GM21423 (cell line): ENCODE measurements at regions not wholly inside any gene's neighbourhood (a gene's known extent, or its start where the extent isn't known, plus 50 kb on each side); places are given as distances from the start of the nearest gene placed in this dataset.

ENCODE experiments used
- ATAC-seq: cut with Tn5 transposase; IDR thresholded peaks from one replicate; pipeline ENCODE4 v1.9.1; 2021; ENCODE audit warnings: mild to moderate bottlenecking, moderate library complexity; ENCODE audit not compliant: unreplicated experiment

DNA sequence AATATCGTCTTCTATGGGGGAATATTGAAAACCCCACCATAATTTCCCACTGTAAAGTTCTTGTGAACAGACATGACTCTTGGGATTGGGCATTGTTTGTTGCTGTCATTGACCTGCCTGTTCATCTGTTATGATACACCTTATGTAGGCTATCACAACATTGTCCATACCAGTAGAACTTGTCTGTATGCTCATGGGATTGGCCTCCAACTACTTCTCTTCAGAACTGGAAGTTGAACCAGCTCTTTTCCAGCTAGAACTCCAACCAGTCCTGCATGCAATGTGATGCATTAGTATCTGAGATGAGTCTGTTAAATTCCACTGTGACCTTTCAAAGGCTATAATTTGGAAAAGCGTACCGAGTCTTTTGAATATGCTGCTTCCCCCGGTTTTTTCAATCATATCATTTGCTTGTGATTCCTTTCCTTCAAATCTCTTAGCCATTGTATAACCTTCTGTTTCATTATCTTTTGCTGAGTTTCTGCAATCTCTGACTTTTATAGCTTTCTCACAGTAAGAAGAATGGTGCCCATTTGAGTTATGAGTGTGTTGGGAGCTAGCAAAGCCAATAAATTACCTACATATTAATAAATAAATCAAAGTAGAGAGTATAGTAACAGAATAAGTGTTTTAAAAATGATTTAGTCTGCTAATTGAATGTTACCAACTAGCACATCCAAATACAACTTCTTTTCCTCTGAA is 101.9 kb downstream of the PLK2 start:
- no peak for ATAC-seq

DNA sequence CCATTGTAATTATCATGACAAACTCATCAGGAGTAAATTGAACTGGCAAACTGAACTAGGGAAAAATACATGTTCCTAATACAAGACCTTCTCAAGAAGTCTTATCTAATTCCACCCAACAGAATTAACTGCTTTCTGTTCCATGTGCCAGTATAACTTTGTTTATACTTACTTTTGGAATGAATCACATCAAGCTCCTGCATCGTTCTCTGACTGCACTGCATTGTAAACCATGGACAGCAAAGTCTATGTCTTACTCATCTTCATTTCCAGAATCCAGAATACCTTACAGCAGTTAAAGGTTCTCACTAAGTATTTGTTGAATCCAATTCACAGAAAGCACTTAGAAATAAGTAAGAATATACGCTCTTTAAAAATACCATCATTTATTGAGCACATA is 102.8 kb downstream of the PLK2 start:
- ATAC-seq, result no peak

DNA sequence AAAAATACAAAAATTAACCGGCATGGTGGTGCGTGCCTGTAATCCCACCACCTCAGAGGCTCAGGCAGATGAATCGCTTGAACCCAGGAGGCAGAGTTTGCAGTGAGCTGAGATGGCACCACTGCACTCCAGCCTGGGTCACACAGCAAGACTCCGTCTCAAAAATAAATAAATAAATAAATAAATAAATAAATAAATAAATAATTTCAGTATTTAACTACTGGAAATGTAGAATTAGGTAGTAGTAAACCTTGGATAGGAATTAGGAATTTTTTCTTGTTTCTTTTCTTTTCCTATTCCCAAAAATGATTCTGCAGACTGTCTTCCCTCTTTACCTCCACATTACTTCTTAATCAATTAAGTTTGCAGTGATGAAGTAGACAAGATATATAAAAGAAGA is 103.2 kb downstream of the PLK2 start:
- ATAC-seq, result no peak

DNA sequence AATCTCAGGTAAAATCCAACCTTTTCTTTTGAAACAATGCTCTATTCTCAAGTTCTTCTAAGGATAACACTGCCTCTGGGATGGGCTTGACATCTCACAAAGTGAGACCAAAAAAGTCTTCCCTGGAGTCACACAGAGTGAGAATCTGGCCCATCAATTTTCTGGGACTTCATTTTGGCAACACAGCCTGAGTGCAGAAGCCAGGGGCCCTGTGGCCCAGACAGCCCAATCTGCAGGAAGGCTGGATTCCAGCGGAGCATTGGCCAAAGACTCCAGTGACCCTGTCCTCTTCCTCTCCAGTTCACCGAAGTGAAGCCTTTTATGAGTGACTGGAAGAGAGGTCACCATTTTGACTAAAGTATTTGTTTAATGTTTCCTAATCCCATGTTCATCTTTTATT is 105.1 kb downstream of the PLK2 start:
- no peak for ATAC-seq

DNA sequence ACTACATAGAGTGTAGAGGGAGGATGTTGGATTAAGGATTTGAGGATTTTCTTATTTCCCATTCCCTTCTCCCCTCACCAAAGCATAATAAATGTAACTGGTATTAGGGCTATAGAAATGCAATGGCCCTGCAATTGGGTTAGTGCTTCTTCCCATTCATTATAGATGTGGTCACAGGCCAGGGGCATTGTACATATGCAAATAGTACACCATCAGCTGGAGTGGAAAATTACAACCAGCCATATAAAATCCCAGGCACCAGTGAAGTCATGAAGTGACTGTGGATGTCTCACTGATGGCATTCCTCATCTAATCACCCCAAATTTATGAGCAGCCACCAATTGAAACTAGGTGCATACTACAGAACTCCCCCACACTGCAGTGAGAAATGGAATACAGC is 105.9 kb downstream of the PLK2 start:
- ATAC-seq, result no peak

DNA sequence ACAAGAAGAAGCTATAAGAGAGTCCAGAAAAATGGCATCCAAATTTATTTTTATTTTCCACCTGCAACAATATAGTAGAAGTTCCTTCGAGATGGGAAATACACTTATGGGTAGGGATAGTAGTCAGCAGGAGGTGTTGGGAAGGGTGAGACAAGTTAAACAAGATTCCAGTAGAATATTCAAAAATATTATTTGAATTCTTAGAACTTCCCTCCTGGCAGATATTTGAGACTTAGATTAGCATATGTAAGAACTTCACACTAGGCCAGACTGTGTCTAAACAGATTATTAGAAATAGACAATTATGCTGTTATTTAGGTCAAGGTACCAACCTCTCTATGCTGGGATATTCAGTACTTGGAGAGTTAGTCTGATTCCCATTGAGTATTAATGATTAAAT is 108.7 kb downstream of the PLK2 start:
- ATAC-seq, result no peak

DNA sequence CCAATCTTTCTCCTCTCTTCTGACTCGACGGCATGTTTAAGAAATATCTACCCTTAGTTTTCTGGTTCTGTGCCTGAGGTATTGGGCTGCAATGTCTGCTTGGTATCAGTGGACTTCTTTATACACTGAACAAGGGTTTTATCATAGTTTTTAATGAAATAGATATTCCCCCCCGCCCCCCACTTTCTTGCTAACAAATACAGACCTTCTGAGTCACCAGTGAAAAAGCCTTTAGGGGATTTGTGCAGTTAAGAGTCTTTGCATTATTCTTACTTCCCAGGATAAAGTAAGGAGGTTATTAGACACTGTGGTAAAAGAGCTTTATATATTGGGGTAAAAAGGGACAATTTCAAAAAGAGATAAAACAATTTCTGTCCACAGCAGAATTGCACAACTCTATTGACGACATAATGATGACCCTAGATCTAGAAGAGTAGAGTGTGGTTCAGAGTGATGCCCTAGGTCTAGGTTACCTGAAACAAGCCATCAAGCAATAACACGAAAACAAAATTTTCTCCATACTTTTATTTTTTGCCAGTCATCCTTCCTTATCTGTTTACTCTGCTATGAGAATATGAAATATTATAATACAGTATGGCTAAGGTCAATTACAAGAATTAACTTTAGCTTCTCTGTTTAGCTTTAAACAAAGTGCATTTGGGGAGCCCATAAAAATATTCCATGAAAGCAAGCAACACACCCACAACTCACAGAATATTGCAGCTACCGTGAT is 110.7 kb downstream of the PLK2 start:
- ATAC-seq, result no peak

DNA sequence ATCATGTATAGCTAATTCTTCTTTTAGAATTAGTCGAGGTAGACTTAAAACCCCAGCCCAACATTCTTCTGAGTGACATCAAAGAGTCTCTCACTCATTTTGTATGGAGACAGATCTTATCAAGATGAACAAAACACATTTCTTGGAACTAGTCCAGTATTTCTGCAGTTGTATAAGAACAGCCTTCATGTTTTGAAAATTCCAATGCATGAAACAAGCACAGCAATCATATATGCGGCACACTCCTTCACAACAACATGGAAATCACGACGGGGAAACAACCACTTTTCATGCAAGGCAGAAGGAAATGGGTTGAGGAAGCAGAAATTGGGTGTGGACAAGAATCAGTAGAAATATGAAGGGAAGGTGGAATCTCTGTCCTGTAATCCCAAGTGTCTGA is 113.8 kb downstream of the PLK2 start:
- no peak for ATAC-seq

DNA sequence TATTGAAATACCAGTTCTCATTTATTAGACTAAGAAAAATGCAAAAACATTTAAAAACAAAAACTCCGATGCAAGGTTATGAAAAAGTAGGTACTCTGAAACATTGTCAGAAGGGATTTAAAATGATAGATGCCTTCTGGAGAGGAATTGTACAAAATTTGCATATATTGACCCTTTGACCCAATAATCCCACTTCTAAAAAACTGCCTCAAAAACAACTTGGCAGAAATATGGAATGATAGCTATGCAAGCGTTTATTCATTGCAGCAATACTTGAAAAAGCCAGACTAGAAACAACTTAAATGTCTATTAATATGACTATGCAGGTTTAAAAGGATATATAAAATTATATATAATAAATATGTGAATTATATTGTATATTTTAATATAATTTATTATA is 118.4 kb downstream of the PLK2 start:
- no peak for ATAC-seq

DNA sequence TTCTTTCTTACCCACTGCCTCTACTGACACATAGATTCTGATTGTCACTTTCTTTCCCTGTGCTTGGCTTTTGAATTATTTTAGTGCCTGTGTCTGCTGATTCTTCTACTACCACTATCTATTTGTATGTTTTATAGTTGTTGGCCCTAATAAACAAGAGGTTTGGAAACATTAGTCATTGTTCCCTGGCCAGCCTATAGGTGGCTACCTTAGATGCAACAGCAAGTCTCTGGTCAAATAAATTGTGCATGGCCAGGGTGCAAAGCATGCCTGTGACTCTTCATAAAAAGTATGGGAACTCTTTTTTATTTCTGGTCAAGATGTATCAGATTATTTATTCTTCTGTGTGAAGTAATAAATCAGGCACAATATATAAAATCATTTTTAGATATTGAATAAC is 124.4 kb downstream of the PLK2 start:
- ATAC-seq, result no peak

DNA sequence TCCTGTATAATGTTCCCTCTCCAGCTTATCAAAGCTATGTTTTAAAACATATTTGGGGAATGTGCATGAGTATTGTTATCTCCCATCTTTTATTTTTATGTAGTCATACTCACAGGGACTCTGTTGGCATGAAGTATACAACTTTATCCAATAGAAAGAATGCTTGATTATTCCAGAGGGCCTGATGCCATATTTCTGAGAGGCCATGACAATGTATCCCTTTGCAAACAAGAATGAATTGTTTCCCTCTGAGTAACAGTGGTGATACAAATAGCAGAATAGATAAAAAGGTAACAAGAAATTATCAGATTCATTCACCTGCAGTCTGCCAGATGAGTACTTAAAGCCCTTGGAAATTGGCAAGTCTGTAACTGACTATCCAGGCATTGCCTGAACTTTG is 125.9 kb downstream of the PLK2 start:
- no peak for ATAC-seq

DNA sequence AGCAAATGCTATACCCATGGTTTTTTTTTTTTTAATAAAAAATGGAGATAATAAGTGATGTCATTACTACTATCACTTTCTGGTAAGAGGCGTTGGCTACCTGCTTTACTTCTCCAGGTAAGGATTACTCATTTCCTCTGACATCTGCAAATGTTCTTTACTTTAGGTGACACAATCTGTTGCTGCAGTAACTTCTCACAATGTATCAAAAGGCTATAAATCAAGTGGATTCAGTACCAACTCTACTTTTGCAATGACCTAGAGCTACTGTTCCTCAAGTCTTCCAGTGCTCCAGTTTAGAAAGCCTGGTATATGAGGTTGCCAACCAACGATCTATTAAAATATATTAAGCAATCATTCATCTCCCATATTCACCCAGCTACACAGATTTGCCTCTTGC is 129.1 kb downstream of the PLK2 start:
- no peak for ATAC-seq

DNA sequence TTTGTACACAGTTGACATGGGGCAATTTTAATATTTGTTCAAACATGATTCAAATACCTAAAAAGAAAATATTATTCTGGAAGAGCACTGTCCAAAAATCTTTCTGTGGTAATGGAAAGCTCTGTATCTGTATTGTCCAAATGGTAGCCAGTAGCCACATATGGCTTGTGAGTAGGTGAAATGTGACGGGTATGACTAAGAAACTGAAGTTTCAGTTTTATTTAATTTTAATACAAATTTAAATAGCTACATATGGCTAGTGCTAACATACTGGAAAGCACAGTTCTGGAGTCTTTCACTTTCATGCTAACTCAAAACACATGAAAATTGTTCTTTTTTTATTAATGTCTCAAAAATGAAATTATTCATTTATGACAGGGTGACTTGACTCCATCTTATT is 132.6 kb downstream of the PLK2 start:
- ATAC-seq, result no peak

DNA sequence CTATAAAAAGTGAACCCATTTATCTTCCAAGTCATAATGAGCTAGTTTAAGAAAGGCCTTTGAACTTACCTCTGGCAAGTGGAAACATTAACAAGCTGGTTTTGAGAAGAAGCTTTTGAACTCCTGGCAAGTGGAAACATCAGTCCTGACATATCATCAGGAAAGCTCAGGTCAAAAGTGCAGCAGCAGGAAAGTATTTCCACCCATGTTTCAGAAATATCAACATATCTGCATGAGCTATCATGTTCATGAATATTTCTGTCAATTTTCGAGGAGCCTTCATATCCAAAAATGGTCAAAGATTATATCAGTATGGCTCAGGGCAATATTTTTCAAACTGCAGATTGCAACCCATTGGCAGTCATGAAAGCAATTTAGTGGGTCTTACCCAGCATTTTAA is 133.9 kb downstream of the PLK2 start:
- no peak for ATAC-seq

DNA sequence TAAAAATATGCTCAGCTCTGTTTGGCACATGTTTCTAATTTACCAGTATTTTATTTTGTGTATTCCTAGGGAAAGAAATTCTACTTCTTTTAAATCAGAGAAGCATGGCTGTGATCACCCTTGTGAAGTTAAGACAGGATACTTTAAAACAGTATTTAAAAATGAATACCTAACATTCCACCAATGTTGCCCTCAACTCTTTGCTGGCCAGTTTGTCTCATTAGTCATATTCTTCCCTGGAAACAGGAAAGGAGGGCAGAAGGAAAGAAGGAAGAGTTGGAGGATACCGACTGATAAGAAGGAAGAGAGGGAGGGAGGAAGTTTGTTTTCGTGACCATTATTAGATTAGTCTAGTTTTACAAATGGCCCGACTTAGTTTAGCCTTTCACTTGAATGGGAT is 137.4 kb downstream of the PLK2 start:
- ATAC-seq, result no peak

DNA sequence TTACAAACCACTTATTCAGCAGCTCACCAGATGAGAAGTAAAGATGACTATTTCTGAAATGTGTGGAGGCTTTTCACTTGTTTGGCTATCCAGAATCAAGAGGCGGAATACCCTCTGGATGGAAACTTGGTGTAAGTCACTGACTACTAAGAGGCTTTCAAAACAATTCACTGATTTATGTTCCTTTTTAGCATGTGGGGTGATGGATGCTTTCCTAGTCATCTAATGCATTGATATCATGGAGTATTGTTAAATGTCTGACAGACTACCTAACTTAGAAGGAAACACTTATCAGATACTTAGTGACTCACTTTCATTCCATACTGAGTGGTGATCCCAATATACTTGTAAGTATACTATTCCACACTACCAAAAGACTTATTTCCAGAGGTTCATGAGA is 141.4 kb downstream of the PLK2 start:
- ATAC-seq, result no peak

DNA sequence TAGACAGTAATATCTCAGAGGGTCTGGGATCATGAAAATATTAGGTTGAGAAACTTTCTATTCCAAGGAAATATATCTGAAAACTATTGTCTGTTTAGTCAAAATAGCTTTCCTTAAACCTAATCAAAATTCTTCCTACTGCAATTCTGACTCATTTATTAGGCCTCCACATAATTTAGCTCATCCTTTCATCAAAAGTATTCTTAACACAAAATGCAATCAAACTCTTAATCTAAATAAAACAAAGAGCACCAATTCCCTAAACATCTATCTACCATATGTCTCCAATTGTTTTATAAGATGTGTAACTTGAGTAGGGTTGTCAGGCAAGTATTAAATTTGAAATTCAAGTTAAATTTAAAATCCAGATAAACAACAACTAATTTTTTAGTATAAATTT is 142.1 kb downstream of the PLK2 start:
- no peak for ATAC-seq

DNA sequence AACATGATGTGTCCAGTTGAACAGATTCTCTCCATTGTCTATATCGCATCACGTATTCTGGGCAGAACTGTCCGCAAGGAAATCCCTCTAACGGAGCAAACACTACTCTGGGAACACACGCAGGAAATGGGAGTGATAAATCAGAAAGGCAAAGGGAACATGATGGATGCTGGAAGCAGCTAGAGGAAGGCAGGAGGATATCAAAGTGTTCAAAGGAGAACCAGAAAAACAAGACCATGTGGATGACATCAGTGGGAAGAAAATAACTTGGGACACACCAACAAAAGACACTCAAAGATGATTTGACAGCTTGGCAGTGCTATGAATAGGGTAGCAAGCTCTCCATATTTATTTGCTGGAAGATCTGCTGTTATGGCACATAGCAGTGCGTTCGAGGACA is 142.9 kb downstream of the PLK2 start:
- no peak for ATAC-seq

DNA sequence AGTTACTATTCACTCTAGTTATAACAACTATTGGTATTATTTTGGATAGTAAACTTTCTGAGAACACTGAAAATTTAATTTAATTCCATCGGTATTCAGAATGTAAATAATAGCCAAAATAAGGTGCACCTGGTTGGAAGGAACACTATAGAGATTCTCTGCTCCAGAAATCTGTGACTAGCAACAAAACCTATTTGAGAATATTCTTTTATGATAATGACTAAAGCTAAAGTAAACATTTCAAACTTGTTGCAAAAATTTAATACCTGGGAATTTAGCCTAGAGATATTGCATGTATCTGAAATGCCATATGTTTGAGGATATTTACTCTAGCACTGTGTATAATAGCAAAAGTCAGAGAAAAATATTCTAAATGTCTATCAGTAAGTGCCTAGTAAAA is 144.1 kb downstream of the PLK2 start:
- no peak for ATAC-seq

DNA sequence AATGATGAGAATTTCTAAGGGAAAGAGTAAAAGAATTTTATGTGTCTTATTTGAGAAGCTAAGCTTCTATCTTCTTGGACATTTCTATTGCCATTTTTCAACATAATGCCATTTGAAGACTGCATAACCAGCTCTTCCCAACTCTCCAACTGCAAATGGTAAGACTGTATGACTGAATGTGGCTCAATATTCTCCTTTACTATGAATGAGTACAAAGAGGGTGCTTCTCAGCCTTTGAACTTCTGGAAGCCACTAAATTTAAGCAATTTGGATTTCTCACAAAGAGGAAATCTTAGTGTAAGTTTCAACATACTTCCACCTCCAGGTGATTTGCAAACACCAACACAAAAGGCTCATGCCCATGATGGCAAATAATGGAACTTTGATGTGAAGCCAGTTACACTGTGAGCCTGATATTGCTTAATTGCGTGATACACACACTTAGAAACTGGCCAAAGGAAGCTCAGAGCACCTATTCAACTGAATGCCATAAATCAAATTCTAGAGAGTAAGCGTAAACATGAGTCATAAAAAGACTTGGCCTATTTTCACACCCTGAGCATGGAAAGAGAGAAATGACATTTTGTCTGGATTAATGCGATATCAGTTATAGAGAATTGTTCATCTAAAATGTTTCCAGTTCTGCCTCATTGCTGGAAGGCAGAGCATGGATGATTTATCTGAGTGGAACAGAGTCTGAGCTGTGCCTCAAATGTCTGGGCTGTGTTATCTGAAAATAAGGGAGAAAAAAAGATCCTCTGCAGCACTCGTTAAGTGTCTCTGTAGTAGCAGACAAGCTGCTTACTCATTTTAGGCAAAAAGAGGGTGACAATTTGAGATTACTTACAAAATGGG is 145.3 kb downstream of the PLK2 start:
- no peak for ATAC-seq

DNA sequence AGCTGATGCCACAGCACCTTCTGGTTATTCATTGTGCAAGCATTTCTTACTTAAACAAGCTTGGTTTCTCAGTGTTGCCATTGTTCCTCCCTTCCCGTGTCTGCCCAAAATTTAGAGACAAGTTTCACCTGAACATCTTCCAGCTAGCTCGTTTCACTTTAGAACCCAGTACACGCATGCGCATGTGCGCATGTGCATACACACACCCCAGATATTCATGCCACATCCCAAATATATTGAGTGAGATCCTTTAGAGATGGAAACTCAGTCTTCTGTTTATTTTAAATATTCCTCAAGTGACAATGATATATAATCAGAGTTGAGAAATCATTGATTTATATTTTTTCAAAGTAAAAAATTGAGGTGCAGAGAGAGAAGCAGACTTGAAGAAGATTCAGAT is 147.6 kb downstream of the PLK2 start:
- ATAC-seq, result no peak

DNA sequence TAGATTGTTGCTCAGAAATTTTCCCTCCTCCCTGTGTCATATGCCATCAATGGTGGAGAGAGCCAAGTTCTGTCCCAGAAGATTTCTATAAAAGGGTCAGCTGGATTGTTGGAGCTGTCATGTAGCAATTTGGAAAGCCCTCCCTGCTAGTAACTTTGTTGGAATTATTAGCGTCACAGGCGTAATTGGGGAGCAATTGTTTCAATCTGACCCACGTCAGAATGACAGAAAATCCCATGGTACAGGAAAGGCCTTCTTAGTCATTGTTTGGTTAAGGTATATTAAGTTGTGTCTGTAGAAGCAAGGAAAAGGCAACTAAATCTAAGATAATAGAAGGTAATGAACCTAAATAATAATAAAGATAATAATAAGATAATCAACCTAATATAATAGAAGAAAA is 148.4 kb downstream of the PLK2 start:
- no peak for ATAC-seq
